HCT116 (cell line): ENCODE measurements at regions not wholly inside any gene's neighbourhood (a gene's known extent, or its start where the extent isn't known, plus 50 kb on each side); places are given as distances from the start of the nearest gene placed in this dataset.

Experiments used
- ATAC-seq: fragments of 200-7000 bp; cut with Tn5 transposase; 2 replicates; pipeline ENCODE4 v1.9.1; 2020; ENCODE audit warnings: mild to moderate bottlenecking, moderate library complexity
- BruUV-seq: library from RNA; stranded (reverse); fragments of 400-500 nt; replicated peaks from 2 replicates; lab custom pipeline; 2021; lab: Mats Ljungman, UMichigan
- CTCF ChIA-PET: fragments of 300-600 bp; sonication (Branson Sonifier 250); formaldehyde crosslinking; loops from one replicate; lab custom pipeline; 2021; ENCODE audit warnings: antibody characterized with exemption; lab: Charles Lee
- POLR2A ChIA-PET: fragments of 300-600, 350-600 bp; sonication (Branson Sonifier 250); formaldehyde crosslinking; loops from one replicate; lab custom pipeline; 2021; ENCODE audit warnings: antibody characterized with exemption; lab: Charles Lee
- RAD21 ChIA-PET, 2 experiments: fragments of 300-600 bp; sonication (Branson Sonifier 250); formaldehyde crosslinking; loops; one replicate each; lab custom pipeline; 2023; ENCODE audit warnings: low total read pairs in 2 of 2; ENCODE audit not compliant: uncharacterized antibody in 2 of 2, unreplicated experiment in 2 of 2, low non-redundant PET in 1 of 2; lab: Charles Lee
- DNase-seq: peaks from one replicate; pipeline ENCODE4 v3.0.0-alpha.2; 2010; ENCODE audit warnings: low read depth, low spot score
- H2AFZ ChIP-seq: fragments of 200-600 bp; shearing (Covaris generic), sonication (generic); 2 replicates; pipeline ENCODE4 v1.6.1; 2017; ENCODE audit warnings: low read depth, mixed run types, mixed read lengths, antibody characterized with exemption, low read length; ENCODE audit not compliant: poor library complexity, severe bottlenecking
- H3K27ac ChIP-seq: 2 replicates; pipeline ENCODE4 v1.5.1; 2012; ENCODE audit warnings: low read depth, low read length
- H3K27me3 ChIP-seq: fragments of 200-600 bp; sonication (generic); 2 replicates; pipeline ENCODE4 v1.6.1; 2016; ENCODE audit warnings: mixed run types, low read length, mixed read lengths; ENCODE audit not compliant: insufficient read depth
- H3K36me3 ChIP-seq, 2 experiments: fragments of 200-500 bp in 1 of 2; fragments of 200-600 bp in 1 of 2; sonication (Bioruptor generic) in 1 of 2; sonication (generic) in 1 of 2; 2 replicates each; pipeline versions ENCODE4 v1.5.1 to v1.6.1; 2014 to 2016; ENCODE audit warnings: low read length in 2 of 2, inconsistent platforms in 1 of 2, mixed read lengths in 1 of 2, mixed run types in 1 of 2; ENCODE audit not compliant: insufficient read depth in 2 of 2, control insufficient read depth in 1 of 2
- H3K4me1 ChIP-seq, 2 experiments: fragments of 200-600 bp in 1 of 2; sonication (generic) in 1 of 2; 2 replicates each; pipeline versions ENCODE4 v1.5.1 to v1.6.1; 2012 to 2017; ENCODE audit warnings: low read length in 2 of 2, inconsistent platforms in 1 of 2, mild to moderate bottlenecking in 1 of 2, mixed read lengths in 1 of 2, mixed run types in 1 of 2, moderate library complexity in 1 of 2; ENCODE audit not compliant: insufficient read depth in 2 of 2, control insufficient read depth in 1 of 2
- H3K4me2 ChIP-seq: fragments of 200-600 bp; sonication (generic); 2 replicates; pipeline ENCODE4 v1.6.1; 2017; ENCODE audit warnings: mixed run types, low read length, mixed read lengths
- H3K4me3 ChIP-seq, 2 experiments: fragments of 200-600 bp in 1 of 2; sonication (generic) in 1 of 2; replicated peaks in 1 of 2; 2 replicates each; pipeline ENCODE4 v1.5.1; 2011 to 2016; ENCODE audit warnings: low read length in 2 of 2, control low read depth in 1 of 2, low read depth in 1 of 2, mild to moderate bottlenecking in 1 of 2, mixed read lengths in 1 of 2, mixed run types in 1 of 2
- H3K79me2 ChIP-seq: fragments of 200-600 bp; sonication (generic); 2 replicates; pipeline ENCODE4 v1.6.1; 2017; ENCODE audit warnings: mild to moderate bottlenecking, mixed run types, low read length, moderate library complexity, mixed read lengths; ENCODE audit not compliant: insufficient read depth
- H3K9ac ChIP-seq: fragments of 200-600 bp; sonication (generic); 2 replicates; pipeline ENCODE4 v1.6.1; 2016; ENCODE audit warnings: low read length, mixed read lengths
- H3K9me2 ChIP-seq: fragments of 200-600 bp; sonication (generic), shearing (Covaris generic); 2 replicates; pipeline ENCODE4 v1.6.1; 2017; ENCODE audit warnings: mixed run types, mild to moderate bottlenecking, moderate library complexity; ENCODE audit not compliant: insufficient read depth
- H3K9me3 ChIP-seq, 2 experiments: fragments of 200-500 bp in 1 of 2; fragments of 200-600 bp in 1 of 2; sonication (Bioruptor generic) in 1 of 2; sonication (generic) in 1 of 2; 2 replicates each; pipeline ENCODE4 v1.6.1; 2014 to 2017; ENCODE audit warnings: low read length in 2 of 2, mixed read lengths in 2 of 2, inconsistent platforms in 1 of 2, low read depth in 1 of 2, mild to moderate bottlenecking in 1 of 2, mixed run types in 1 of 2, moderate library complexity in 1 of 2; ENCODE audit not compliant: control insufficient read depth in 1 of 2, insufficient read depth in 1 of 2
- H4K20me1 ChIP-seq: fragments of 200-600 bp; sonication (generic), shearing (Covaris generic); 2 replicates; pipeline ENCODE4 v1.6.1; 2017; ENCODE audit warnings: mixed run types, mild to moderate bottlenecking, moderate library complexity; ENCODE audit not compliant: insufficient read depth
- CBX3 ChIP-seq: IDR thresholded peaks from 2 replicates; pipeline ENCODE4 v1.6.1; 2012; ENCODE audit warnings: low read depth
- ELF1 ChIP-seq: IDR thresholded peaks from 2 replicates; pipeline ENCODE4 v1.6.1; 2012; ENCODE audit warnings: low read depth, borderline replicate concordance
- EZH2 ChIP-seq: fragments of 200-600 bp; sonication (generic); IDR thresholded peaks from 2 replicates; pipeline ENCODE4 v1.6.1; 2017; ENCODE audit warnings: antibody characterized with exemption, mixed run types
- EZH2phosphoT487 ChIP-seq: fragments of 200-600 bp; IDR thresholded peaks from 2 replicates; pipeline ENCODE4 v1.6.1; 2018; ENCODE audit warnings: antibody characterized with exemption, borderline replicate concordance
- FOSL1 ChIP-seq: IDR thresholded peaks from 2 replicates; pipeline ENCODE4 v1.6.1; 2012; ENCODE audit warnings: low read depth
- POLR2A ChIP-seq: IDR thresholded peaks from 2 replicates; pipeline ENCODE4 v1.7.0; 2011; ENCODE audit warnings: borderline replicate concordance; ENCODE audit not compliant: insufficient read depth, insufficient read length; ENCODE audit errors: extremely low read depth
- SIN3A ChIP-seq: IDR thresholded peaks from 2 replicates; pipeline ENCODE4 v1.6.1; 2012; ENCODE audit warnings: low read depth
- SP1 ChIP-seq: IDR thresholded peaks from 2 replicates; pipeline ENCODE4 v1.6.1; 2012; ENCODE audit warnings: low read depth
- SRF ChIP-seq: IDR thresholded peaks from 2 replicates; pipeline ENCODE4 v1.6.1; 2012; ENCODE audit warnings: low read depth
- ZNF274 ChIP-seq: fragments of 200-500 bp; sonication (Bioruptor generic); IDR thresholded peaks from 2 replicates; pipeline ENCODE4 v1.6.1; 2014; ENCODE audit warnings: mild to moderate bottlenecking, low read depth, low read length, inconsistent platforms
- intact Hi-C: fragments of 100-400 bp; cut with micrococcal nuclease; formaldehyde crosslinking; loops from 2 replicates; pipeline ENCODE4 v1.10.0; 2022
- TF ChIP-seq, protein P1 (sequence below): IDR thresholded peaks from 2 replicates; pipeline ENCODE4 v1.6.1; 2012; ENCODE audit warnings: low read depth
- TF ChIP-seq, protein P2 (sequence below): IDR thresholded peaks from 2 replicates; pipeline ENCODE4 v1.6.1; 2012

- no peak for DNase-seq
- no peak for ATAC-seq
- no peak overlapping the region for H3K4me2 ChIP-seq
- H3K4me3 ChIP-seq = no peak overlapping the region
- H3K79me2 ChIP-seq = no peaks in the 10 kb centered on the region
- H4K20me1 ChIP-seq = no peaks in the 10 kb centered on the region
- intact Hi-C loops = no loop called here
- no peak overlapping the region for H3K9ac ChIP-seq
- ChIA-PET RAD21 (no interaction called here), CTCF (no interaction called here), POLR2A (no interaction called here)
- H3K4me1 ChIP-seq = no peaks in the 10 kb centered on the region
- H3K27me3 ChIP-seq = no peaks in the 10 kb centered on the region
- BruUV-seq = no TSS peak
- peaks cover 4 to 16% of the 10 kb centered on the region in 2 experiments; a peak in 2 of 4 replicates for H3K9me3 ChIP-seq
- no peak for TF ChIP-seq ELF1
- TF ChIP-seq EZH2phosphoT487 = no peak
- TF ChIP-seq, protein P1, sequence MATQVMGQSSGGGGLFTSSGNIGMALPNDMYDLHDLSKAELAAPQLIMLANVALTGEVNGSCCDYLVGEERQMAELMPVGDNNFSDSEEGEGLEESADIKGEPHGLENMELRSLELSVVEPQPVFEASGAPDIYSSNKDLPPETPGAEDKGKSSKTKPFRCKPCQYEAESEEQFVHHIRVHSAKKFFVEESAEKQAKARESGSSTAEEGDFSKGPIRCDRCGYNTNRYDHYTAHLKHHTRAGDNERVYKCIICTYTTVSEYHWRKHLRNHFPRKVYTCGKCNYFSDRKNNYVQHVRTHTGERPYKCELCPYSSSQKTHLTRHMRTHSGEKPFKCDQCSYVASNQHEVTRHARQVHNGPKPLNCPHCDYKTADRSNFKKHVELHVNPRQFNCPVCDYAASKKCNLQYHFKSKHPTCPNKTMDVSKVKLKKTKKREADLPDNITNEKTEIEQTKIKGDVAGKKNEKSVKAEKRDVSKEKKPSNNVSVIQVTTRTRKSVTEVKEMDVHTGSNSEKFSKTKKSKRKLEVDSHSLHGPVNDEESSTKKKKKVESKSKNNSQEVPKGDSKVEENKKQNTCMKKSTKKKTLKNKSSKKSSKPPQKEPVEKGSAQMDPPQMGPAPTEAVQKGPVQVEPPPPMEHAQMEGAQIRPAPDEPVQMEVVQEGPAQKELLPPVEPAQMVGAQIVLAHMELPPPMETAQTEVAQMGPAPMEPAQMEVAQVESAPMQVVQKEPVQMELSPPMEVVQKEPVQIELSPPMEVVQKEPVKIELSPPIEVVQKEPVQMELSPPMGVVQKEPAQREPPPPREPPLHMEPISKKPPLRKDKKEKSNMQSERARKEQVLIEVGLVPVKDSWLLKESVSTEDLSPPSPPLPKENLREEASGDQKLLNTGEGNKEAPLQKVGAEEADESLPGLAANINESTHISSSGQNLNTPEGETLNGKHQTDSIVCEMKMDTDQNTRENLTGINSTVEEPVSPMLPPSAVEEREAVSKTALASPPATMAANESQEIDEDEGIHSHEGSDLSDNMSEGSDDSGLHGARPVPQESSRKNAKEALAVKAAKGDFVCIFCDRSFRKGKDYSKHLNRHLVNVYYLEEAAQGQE = no peak
- TF ChIP-seq, protein P2, sequence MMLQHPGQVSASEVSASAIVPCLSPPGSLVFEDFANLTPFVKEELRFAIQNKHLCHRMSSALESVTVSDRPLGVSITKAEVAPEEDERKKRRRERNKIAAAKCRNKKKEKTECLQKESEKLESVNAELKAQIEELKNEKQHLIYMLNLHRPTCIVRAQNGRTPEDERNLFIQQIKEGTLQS = no peak
- no peak for TF ChIP-seq SIN3A
- no peak for TF ChIP-seq SP1
- H3K36me3 ChIP-seq = no peaks in the 10 kb centered on the region
- no peaks in the 10 kb centered on the region for H3K9me2 ChIP-seq
- H2AFZ ChIP-seq = no peak overlapping the region
- no peak overlapping the region for H3K27ac ChIP-seq
These were observed 519.8 kb upstream of the FLRT2 start for GRCh38 chr14:85010186-85010585.

GRCh38 chr14:85016496-85016895 lies 513.4 kb upstream of the FLRT2 start:
- Histone ChIP-seq H2AFZ (no peak overlapping the region), H3K4me3 (no peak overlapping the region), H3K9ac (no peak overlapping the region), H3K79me2 (no peaks in the 10 kb centered on the region), H3K27me3 (no peaks in the 10 kb centered on the region), H3K4me2 (no peak overlapping the region), H3K27ac (no peak overlapping the region), H3K9me3 (peaks cover 2 to 3% of the 10 kb centered on the region in 2 experiments; a peak in 1 of 4 replicates), H3K4me1 (no peaks in the 10 kb centered on the region), H4K20me1 (no peaks in the 10 kb centered on the region), H3K36me3 (no peaks in the 10 kb centered on the region), H3K9me2 (no peaks in the 10 kb centered on the region)
- ChIA-PET POLR2A (no interaction called here), RAD21 (no interaction called here), CTCF (no interaction called here)
- intact Hi-C loops = no loop called here
- BruUV-seq = no TSS peak
- no peak for DNase-seq
- ATAC-seq = no peak
- TF ChIP-seq SRF (no peak), SIN3A (no peak), FOSL1 (no peak), EZH2phosphoT487 (no peak), EZH2 (no peak), CBX3 (no peak), POLR2A (no peak), ELF1 (no peak), ZNF274 (no peak)
- TF ChIP-seq, protein P1 = no peak
- TF ChIP-seq, protein P2 = no peak
